Mesothelial cell of epicardium (in vitro differentiated cells): ENCODE measurements at regions not wholly inside any gene's neighbourhood (a gene's known extent, or its start where the extent isn't known, plus 50 kb on each side); places are given as distances from the start of the nearest gene placed in this dataset.
"Not testable (repeated sequence)": the region's sequence is repeated elsewhere in the genome, so short reads cannot be mapped to it uniquely, and the experiment has no call there.

ENCODE experiments used
- DNase-seq, 2 experiments: peaks; one replicate each; pipeline ENCODE4 v3.0.0; 2021; ENCODE audit warnings: low spot score in 2 of 2; ENCODE audit not compliant: unreplicated experiment in 2 of 2
- H3K27ac Mint-ChIP-seq: 2 replicates; pipeline ENCODE4 v1.8.0; 2021; ENCODE audit warnings: mixed read lengths
- H3K27me3 Mint-ChIP-seq: 2 replicates; pipeline ENCODE4 v1.8.0; 2021; ENCODE audit warnings: low read depth, mixed read lengths
- H3K36me3 Mint-ChIP-seq: 2 replicates; pipeline ENCODE4 v1.8.0; 2021; ENCODE audit warnings: mixed read lengths
- H3K4me1 Mint-ChIP-seq: 2 replicates; pipeline ENCODE4 v1.8.0; 2021; ENCODE audit warnings: mixed read lengths
- H3K4me3 Mint-ChIP-seq: 2 replicates; pipeline ENCODE4 v1.8.0; 2021; ENCODE audit warnings: mild to moderate bottlenecking, moderate library complexity, mixed read lengths
- H3K9me3 Mint-ChIP-seq: 2 replicates; pipeline ENCODE4 v1.8.0; 2021; ENCODE audit warnings: mixed read lengths
- TF ChIP-seq, protein P1 (sequence below): fragments of 200-600 bp; sonication (generic); IDR thresholded peaks from one replicate; pipeline ENCODE4 v1.5.0; 2021; ENCODE audit warnings: antibody characterized with exemption; ENCODE audit not compliant: unreplicated experiment

DNA sequence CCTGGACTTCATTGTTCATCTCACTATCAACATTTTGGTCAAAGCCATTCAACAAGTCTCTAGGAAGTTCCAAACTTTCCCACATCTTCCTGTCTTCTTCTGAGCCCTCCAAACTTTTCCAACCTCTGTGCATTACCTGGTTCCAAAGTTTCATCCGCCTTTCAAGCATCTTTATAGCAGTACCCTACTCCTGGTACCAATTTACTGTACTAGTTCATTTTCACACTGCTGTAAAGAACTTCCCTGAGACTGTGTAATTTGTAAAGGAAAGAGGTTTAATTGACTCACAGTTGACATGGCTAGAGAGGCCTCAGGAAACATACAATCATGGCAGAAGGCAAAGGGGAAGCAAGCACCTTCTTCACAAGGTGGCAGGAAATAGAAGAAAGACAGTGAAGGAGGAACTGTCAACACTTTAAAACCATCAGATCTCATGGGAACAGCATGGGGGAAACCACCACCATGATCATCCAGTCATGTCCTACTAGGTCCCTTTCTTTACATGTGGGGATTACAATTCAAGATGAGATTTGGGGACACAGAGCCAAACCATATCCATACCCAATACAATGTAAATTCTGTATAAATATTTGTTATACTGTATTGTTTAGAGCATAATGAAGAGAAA is 109.7 kb downstream of the C12orf75 start:
- TF ChIP-seq, protein P1, sequence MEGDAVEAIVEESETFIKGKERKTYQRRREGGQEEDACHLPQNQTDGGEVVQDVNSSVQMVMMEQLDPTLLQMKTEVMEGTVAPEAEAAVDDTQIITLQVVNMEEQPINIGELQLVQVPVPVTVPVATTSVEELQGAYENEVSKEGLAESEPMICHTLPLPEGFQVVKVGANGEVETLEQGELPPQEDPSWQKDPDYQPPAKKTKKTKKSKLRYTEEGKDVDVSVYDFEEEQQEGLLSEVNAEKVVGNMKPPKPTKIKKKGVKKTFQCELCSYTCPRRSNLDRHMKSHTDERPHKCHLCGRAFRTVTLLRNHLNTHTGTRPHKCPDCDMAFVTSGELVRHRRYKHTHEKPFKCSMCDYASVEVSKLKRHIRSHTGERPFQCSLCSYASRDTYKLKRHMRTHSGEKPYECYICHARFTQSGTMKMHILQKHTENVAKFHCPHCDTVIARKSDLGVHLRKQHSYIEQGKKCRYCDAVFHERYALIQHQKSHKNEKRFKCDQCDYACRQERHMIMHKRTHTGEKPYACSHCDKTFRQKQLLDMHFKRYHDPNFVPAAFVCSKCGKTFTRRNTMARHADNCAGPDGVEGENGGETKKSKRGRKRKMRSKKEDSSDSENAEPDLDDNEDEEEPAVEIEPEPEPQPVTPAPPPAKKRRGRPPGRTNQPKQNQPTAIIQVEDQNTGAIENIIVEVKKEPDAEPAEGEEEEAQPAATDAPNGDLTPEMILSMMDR = no peak
- peaks cover 18% of the 10 kb centered on the region for H3K4me1 Mint-ChIP-seq
- no peaks in the 10 kb centered on the region for H3K27me3 Mint-ChIP-seq
- no peak overlapping the region for H3K27ac Mint-ChIP-seq
- DNase-seq = no peak
- H3K9me3 Mint-ChIP-seq = peaks cover 21% of the 10 kb centered on the region
- no peak overlapping the region for H3K4me3 Mint-ChIP-seq
- H3K36me3 Mint-ChIP-seq = peaks cover 8% of the 10 kb centered on the region

DNA sequence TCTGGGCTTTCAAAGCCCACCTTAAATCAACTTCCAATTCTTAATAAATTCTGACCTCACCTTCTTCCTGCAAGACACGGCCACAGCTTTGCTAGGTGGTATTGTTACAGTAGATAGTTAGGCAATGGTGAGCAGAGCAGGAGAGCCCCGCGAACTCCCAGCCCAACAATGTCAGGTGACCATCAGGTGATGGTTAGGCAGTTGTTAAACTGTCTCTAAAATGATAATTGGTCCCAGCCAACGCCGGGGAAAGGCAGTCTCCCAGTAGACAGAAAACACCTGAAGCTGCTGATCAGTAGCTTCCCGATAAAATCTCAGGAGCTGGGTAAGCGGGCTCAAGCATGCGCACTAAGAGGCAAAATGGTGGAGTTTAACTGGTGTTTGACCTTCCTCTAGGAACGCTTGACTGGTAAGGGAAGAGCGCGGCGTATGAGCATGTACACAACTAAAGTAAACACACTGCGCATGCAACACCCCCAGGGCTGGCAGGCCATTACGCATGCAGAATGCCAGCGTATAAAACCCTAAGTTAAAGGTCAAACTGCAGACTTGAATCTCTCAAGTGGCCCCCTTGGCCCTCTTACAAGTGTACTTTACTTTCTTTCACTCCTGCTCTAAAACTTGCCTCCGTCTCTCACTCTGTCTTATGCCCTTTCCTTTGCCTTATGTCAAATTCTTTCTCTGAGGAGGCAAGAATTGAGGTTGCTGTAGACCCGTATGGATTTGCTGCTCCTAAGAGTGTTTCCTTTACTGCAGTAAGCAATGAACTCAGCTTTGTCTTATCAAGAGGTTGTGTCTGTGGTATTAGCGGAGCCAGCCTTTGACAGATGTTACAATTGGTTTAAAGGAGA is 113.5 kb downstream of the C12orf75 start:
- Mint-ChIP-seq H3K9me3 (peaks cover 13% of the 10 kb centered on the region), H3K27me3 (no peaks in the 10 kb centered on the region), H3K36me3 (peaks cover 6% of the 10 kb centered on the region), H3K4me3 (no peak overlapping the region), H3K27ac (peak overlapping the region; percentile 77), H3K4me1 (peaks cover 34% of the 10 kb centered on the region)
- TF ChIP-seq, protein P1 = no peak
- no peak for DNase-seq

DNA sequence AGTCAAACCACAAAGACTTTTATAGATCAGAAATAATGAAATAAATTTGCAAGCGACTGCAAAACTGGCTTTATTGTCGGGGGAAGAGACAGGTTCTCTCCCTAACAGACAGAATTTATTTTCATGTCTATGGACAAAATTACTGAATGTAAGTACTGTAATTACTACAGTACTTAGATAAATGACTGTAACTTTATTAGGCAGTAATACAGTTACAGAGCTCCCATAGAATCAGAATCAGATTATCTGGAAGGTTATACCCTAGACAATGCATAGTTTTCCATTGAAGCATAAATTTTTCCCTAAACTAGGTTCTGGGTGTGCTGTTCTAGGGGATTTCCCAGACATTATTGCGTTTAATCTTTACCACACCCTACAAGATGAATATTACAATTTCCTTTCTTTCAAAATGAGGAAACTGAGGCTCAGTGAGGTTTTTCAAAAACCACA is 114.2 kb downstream of the C12orf75 start:
- H3K27me3 Mint-ChIP-seq = no peaks in the 10 kb centered on the region
- peaks cover 34% of the 10 kb centered on the region for H3K4me1 Mint-ChIP-seq
- H3K36me3 Mint-ChIP-seq = peaks cover 5% of the 10 kb centered on the region
- DNase-seq = no peak
- TF ChIP-seq, protein P1 = no peak
- peaks cover 7% of the 10 kb centered on the region for H3K9me3 Mint-ChIP-seq
- H3K27ac Mint-ChIP-seq = peak overlapping the region; percentile 77
- no peak overlapping the region for H3K4me3 Mint-ChIP-seq

DNA sequence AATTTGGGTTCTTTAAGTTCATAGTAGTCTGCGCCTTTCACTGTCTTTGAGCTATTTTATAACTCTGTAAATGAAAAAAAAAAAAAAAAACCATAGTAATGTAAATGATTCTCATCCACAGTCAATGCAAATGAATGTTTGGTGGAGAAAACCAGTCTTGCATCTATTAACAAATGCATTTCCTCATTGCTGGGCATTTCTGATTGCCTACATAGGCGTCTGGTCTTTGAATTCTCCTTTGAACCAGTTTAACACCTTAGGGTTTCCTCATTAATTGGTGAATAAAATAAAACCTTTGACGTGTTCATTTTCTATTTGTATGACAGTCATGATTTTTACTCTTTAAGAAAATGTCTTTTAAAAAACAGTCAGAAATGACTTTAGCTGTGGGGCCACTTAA is 114.8 kb downstream of the C12orf75 start:
- Mint-ChIP-seq H3K36me3 (no peaks in the 10 kb centered on the region), H3K4me3 (no peak overlapping the region), H3K4me1 (peaks cover 34% of the 10 kb centered on the region), H3K9me3 (peaks cover 1% of the 10 kb centered on the region), H3K27me3 (no peaks in the 10 kb centered on the region), H3K27ac (peak overlapping the region; percentile 77)
- no peak for DNase-seq
- TF ChIP-seq, protein P1 = no peak

GRCh38 chr12:105445649-105446048 is 115.2 kb downstream of the C12orf75 start:
- H3K4me3 Mint-ChIP-seq = no peak overlapping the region
- TF ChIP-seq, protein P1 = no peak
- no peaks in the 10 kb centered on the region for H3K36me3 Mint-ChIP-seq
- no peaks in the 10 kb centered on the region for H3K27me3 Mint-ChIP-seq
- DNase-seq = no peak
- H3K27ac Mint-ChIP-seq = peak overlapping the region; percentile 77
- H3K4me1 Mint-ChIP-seq = peaks cover 34% of the 10 kb centered on the region
- no peaks in the 10 kb centered on the region for H3K9me3 Mint-ChIP-seq

GRCh38 chr12:105446460-105446859 is 116.0 kb downstream of the C12orf75 start:
- not testable (repeated sequence) for H3K36me3 Mint-ChIP-seq, H3K27me3 Mint-ChIP-seq, DNase-seq, H3K4me3 Mint-ChIP-seq, H3K9me3 Mint-ChIP-seq
- H3K4me1 Mint-ChIP-seq = peaks cover 34% of the 10 kb centered on the region
- peak overlapping the region; percentile 78 for H3K27ac Mint-ChIP-seq
